Brain microvascular endothelial cell (primary cell): ENCODE measurements at regions not wholly inside any gene's neighbourhood (a gene's known extent, or its start where the extent isn't known, plus 50 kb on each side); places are given as distances from the start of the nearest gene placed in this dataset.

Source experiments
- DNase-seq: peaks from one replicate; pipeline ENCODE4 v3.0.0-alpha.2; 2020
- H3K27ac ChIP-seq: fragments of 250-450 bp; sonication (Bioruptor Pico); 2 replicates; pipeline ENCODE4 v1.5.1; 2020; ENCODE audit warnings: mild to moderate bottlenecking, moderate library complexity
- H3K27me3 ChIP-seq: fragments of 250-450 bp; sonication (Bioruptor Pico); replicated peaks from 2 replicates; pipeline ENCODE4 v1.5.1; 2020; ENCODE audit warnings: mild to moderate bottlenecking
- H3K36me3 ChIP-seq: fragments of 250-450 bp; sonication (Bioruptor Pico); replicated peaks from 2 replicates; pipeline ENCODE4 v1.5.1; 2020; ENCODE audit warnings: mild to moderate bottlenecking
- H3K4me3 ChIP-seq: 2 replicates; pipeline ENCODE4 v1.5.1; 2011; ENCODE audit warnings: low read depth, mild to moderate bottlenecking, control low read depth, low read length, moderate library complexity
- CTCF ChIP-seq: IDR thresholded peaks from 2 replicates; pipeline ENCODE4 v1.5.1; 2011; ENCODE audit warnings: low read depth, mild to moderate bottlenecking, moderate library complexity, low read length, control low read depth, inconsistent platforms; ENCODE audit errors: missing control alignments
- in situ Hi-C: cut with HindIII; loops from 2 replicates; pipeline ENCODE4 v1.10.0; 2017; ENCODE audit warnings: low sequenced_read_pairs, low pct_ligation_motif_present

GRCh38 chrX:143306991-143307937 is 210.0 kb downstream of the SPANXN3 start:
- Histone ChIP-seq H3K36me3 (no peaks in the 10 kb centered on the region), H3K27me3 (no peaks in the 10 kb centered on the region), H3K27ac (no peak overlapping the region), H3K4me3 (no peak overlapping the region)
- no peak for DNase-seq
- in situ Hi-C loops, result no loop called here
- TF ChIP-seq CTCF, result no peak

GRCh38 chrX:143304518-143304917 is 212.8 kb downstream of the SPANXN3 start:
- Histone ChIP-seq H3K27me3 (no peaks in the 10 kb centered on the region), H3K27ac (no peak overlapping the region), H3K4me3 (no peak overlapping the region), H3K36me3 (no peaks in the 10 kb centered on the region)
- DNase-seq, result no peak
- TF ChIP-seq CTCF, result no peak
- in situ Hi-C loops, result no loop called here

GRCh38 chrX:143304025-143304424 is 213.2 kb downstream of the SPANXN3 start:
- no peak for DNase-seq
- Histone ChIP-seq H3K27ac (no peak overlapping the region), H3K36me3 (no peaks in the 10 kb centered on the region), H3K27me3 (no peaks in the 10 kb centered on the region), H3K4me3 (no peak overlapping the region)
- no peak for TF ChIP-seq CTCF
- in situ Hi-C loops, result no loop called here

GRCh38 chrX:143298663-143299241 is 218.5 kb downstream of the SPANXN3 start:
- no peak for TF ChIP-seq CTCF
- no peak for DNase-seq

DNA sequence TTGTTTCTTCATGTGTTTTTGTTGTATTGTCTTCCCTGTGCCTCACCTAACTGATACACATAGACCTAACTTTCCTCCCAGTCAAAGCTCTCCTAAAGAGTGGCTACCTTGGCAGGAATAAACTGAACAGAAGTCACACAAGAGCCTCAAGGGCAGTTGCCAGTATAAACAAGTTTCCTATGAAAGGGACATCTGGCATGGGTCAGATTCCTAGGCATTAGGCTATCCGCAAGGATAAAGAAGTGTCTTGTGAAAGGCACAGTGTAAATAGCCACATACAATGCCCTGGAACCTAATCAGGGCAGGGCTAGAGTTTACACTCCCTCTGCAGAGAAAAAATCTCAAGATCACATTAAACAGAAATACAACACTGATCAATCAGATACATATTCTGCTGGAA is 220.8 kb downstream of the SPANXN3 start:
- H3K27me3 ChIP-seq, result no peaks in the 10 kb centered on the region
- no peak overlapping the region for H3K4me3 ChIP-seq
- no peak for DNase-seq
- in situ Hi-C loops, result no loop called here
- no peak overlapping the region for H3K27ac ChIP-seq
- H3K36me3 ChIP-seq, result no peaks in the 10 kb centered on the region
- TF ChIP-seq CTCF, result no peak

More at GRCh38 chrX:143298663-143299241, 218.5 kb downstream of the SPANXN3 start:
- Histone ChIP-seq H3K36me3 (no peaks in the 10 kb centered on the region), H3K4me3 (no peak overlapping the region), H3K27me3 (no peaks in the 10 kb centered on the region), H3K27ac (no peak overlapping the region)
- in situ Hi-C loops, result no loop called here

DNA sequence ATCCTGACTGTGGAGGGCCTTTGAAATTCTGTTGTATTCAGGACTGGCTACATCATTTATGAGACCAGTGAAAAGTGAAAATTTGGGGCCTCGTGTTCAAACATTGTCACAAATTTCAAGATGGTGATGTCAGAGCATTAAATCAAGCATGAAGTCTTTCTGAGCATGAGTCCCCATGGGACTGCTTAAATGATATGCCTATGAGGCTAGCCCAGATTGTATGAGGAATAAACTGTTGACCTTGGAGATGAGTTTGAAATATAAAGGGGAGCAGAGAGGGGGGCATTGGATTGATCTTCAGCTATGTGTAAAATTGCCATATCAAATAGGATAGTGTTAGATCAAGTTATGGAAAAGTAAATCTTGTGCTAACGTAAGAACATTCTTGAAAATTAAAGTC is 230.0 kb downstream of the SPANXN3 start:
- Histone ChIP-seq H3K27ac (no peak overlapping the region), H3K36me3 (no peaks in the 10 kb centered on the region), H3K4me3 (no peak overlapping the region), H3K27me3 (no peaks in the 10 kb centered on the region)
- TF ChIP-seq CTCF, result no peak
- DNase-seq, result no peak
- in situ Hi-C loops, result no loop called here
